Transverse colon (tissue), 4 donors: ENCODE measurements at regions not wholly inside any gene's neighbourhood (a gene's known extent, or its start where the extent isn't known, plus 50 kb on each side); places are given as distances from the start of the nearest gene placed in this dataset.

Source experiments
- DNase-seq: peaks from one replicate; pipeline ENCODE4 v3.0.0-alpha.2; 2019
- H3K27ac ChIP-seq, 4 donors: fragments of 200-600 bp; sonication (generic); 2 replicates each; pipeline ENCODE4 v1.5.1; 2016 to 2018; ENCODE audit warnings: inconsistent platforms in 4 of 4
- H3K27me3 ChIP-seq: fragments of 200-600 bp; sonication (generic); 2 replicates; pipeline ENCODE4 v1.5.1; 2017; ENCODE audit warnings: inconsistent platforms
- H3K36me3 ChIP-seq, 4 donors: fragments of 200-600 bp; sonication (generic); 2 replicates each; pipeline ENCODE4 v1.5.1; 2017 to 2019; ENCODE audit warnings: inconsistent platforms in 4 of 4
- H3K4me1 ChIP-seq, 4 donors: fragments of 200-600 bp; sonication (generic); 2 replicates each; pipeline ENCODE4 v1.5.1; 2017 to 2020; ENCODE audit warnings: inconsistent platforms in 4 of 4
- H3K4me3 ChIP-seq, 4 donors: fragments of 200-600 bp; sonication (generic); 1 replicate in 1 of 4; 2 replicates in 3 of 4; pipeline versions ENCODE4 v1.5.1 to v1.6.1; 2017 to 2019; ENCODE audit warnings: inconsistent platforms in 4 of 4
- H3K9me3 ChIP-seq, 2 donors: fragments of 200-600 bp; sonication (generic); 2 replicates each; pipeline ENCODE4 v1.5.1; 2017 to 2019; ENCODE audit warnings: inconsistent platforms in 2 of 2
- CTCF ChIP-seq, 5 experiments: fragments of 200-600 bp in 3 of 5; fragments of 450-650 bp in 2 of 5; sonication (generic) in 3 of 5; IDR thresholded peaks; 1 replicate in 2 of 5; 2 replicates in 3 of 5; pipeline ENCODE4 v1.5.1; 2016 to 2017; ENCODE audit warnings: antibody characterized with exemption in 5 of 5, inconsistent platforms in 3 of 5, mild to moderate bottlenecking in 2 of 5, moderate library complexity in 1 of 5
- EP300 ChIP-seq: sonication (generic); formaldehyde crosslinking; IDR thresholded peaks from one replicate; pipeline ENCODE4 v1.6.1; 2017; ENCODE audit warnings: antibody characterized with exemption, low read depth
- POLR2A ChIP-seq: fragments of 450-650 bp; IDR thresholded peaks from one replicate; pipeline ENCODE4 v1.6.1; 2016; ENCODE audit warnings: antibody characterized with exemption, mild to moderate bottlenecking, moderate library complexity
- POLR2AphosphoS5 ChIP-seq, 3 donors: sonication (generic); formaldehyde crosslinking; IDR thresholded peaks; one replicate each; pipeline ENCODE4 v1.6.1; 2016; ENCODE audit warnings: antibody characterized with exemption in 3 of 3
- WGBS, 2 donors: methylation state at CpG; one replicate each; pipeline ENCODE4 v1.1.5; 2018; ENCODE audit warnings: low coverage in 1 of 2; 5-methylcytosine and 5-hydroxymethylcytosine counted together
- in situ Hi-C, 4 donors: fragments of 200-750 bp; cut with MboI; loops; one replicate each; pipeline versions ENCODE4 v1.15.0 to v1.15.1; 2017; ENCODE audit warnings: low sequenced_read_pairs in 3 of 4, low pct_ligation_motif_present in 1 of 4, low pct_unique_long_range_greater_than_20kb in 1 of 4
- intact Hi-C: fragments of 100-400 bp; cut with DNase I; formaldehyde crosslinking; loops from one replicate; pipeline ENCODE4 v1.15.1; 2023; ENCODE audit warnings: low total_unique reads

GRCh38 chr1:163875200-163875926 lies 553.6 kb downstream of the NUF2 start:
- Histone ChIP-seq H3K27ac (peak overlapping the region; percentile 34 to 67 (median 46)), H3K36me3 (no peaks in the 10 kb centered on the region), H3K4me1 (no peaks in the 10 kb centered on the region), H3K4me3 (no peak overlapping the region), H3K9me3 (no peaks in the 10 kb centered on the region), H3K27me3 (no peaks in the 10 kb centered on the region)
- in situ Hi-C loops = no loop called here
- TF ChIP-seq POLR2AphosphoS5 (IDR thresholded peaks at IDR 0.05) (peak in 1 of 3 donors; percentile 5), CTCF (IDR thresholded peaks at IDR 0.05) (no peak)
- intact Hi-C loops = no loop called here
- 60 to 73% methylated on average over 8 to 10 of the region's 10 CpGs for WGBS, 2 donors
- peak; percentile 18 for DNase-seq

- WGBS, 2 donors = 42 to 49% methylated on average over 6 of the region's 6 CpGs
- H3K27me3 ChIP-seq = no peaks in the 10 kb centered on the region
- H3K27ac ChIP-seq = peak overlapping the region in 3 of 4 donors; percentile 34 to 67 (median 55)
- no peaks in the 10 kb centered on the region for H3K4me1 ChIP-seq
- no peaks in the 10 kb centered on the region for H3K36me3 ChIP-seq
- intact Hi-C loops = no loop called here
- in situ Hi-C loops = no loop called here
- TF ChIP-seq CTCF (IDR thresholded peaks at IDR 0.05) (no peak), EP300 (no peak), POLR2AphosphoS5 (IDR thresholded peaks at IDR 0.05) (no peak), POLR2A (no peak)
- no peak for DNase-seq
- H3K4me3 ChIP-seq = no peak overlapping the region
- H3K9me3 ChIP-seq = no peaks in the 10 kb centered on the region
Observed at GRCh38 chr1:163875927-163876320, 554.2 kb downstream of the NUF2 start.

GRCh38 chr1:163876546-163876945 lies 554.8 kb downstream of the NUF2 start:
- WGBS, 2 donors = 82% methylated on average over 2 to 4 of the region's 4 CpGs
- TF ChIP-seq POLR2A (no peak), POLR2AphosphoS5 (IDR thresholded peaks at IDR 0.05) (no peak), EP300 (no peak), CTCF (IDR thresholded peaks at IDR 0.05) (no peak)
- no peaks in the 10 kb centered on the region for H3K9me3 ChIP-seq
- H3K27ac ChIP-seq = peak overlapping the region in 2 of 4 donors; percentile 34 to 67
- in situ Hi-C loops = no loop called here
- no peaks in the 10 kb centered on the region for H3K4me1 ChIP-seq
- H3K4me3 ChIP-seq = no peak overlapping the region
- intact Hi-C loops = no loop called here
- H3K36me3 ChIP-seq = no peaks in the 10 kb centered on the region
- no peaks in the 10 kb centered on the region for H3K27me3 ChIP-seq
- DNase-seq = no peak

- Histone ChIP-seq H3K4me3 (no peak overlapping the region), H3K27ac (no peak overlapping the region), H3K36me3 (no peaks in the 10 kb centered on the region), H3K27me3 (no peaks in the 10 kb centered on the region), H3K9me3 (no peaks in the 10 kb centered on the region), H3K4me1 (no peaks in the 10 kb centered on the region)
- no peak for TF ChIP-seq CTCF (IDR thresholded peaks at IDR 0.05)
- no peak for DNase-seq
- in situ Hi-C loops = no loop called here
- intact Hi-C loops = no loop called here
Observed at GRCh38 chr1:163877016-163877415, 555.3 kb downstream of the NUF2 start.
